ENCODE measurements at regions not wholly inside any gene's neighbourhood (a gene's known extent, or its start where the extent isn't known, plus 50 kb on each side); places are given as distances from the start of the nearest gene placed in this dataset.
"Not testable (repeated sequence)": the region's sequence is repeated elsewhere in the genome, so short reads cannot be mapped to it uniquely, and the experiment has no call there.

GRCh38 chr4:54837576-54838140 lies 179.9 kb downstream of the KIT start:
- ChIA-PET CTCF (no interaction called here), POLR2A (no interaction called here)
- Histone ChIP-seq H3K36me3 (ENCODE audit: control insufficient read depth, insufficient read depth, low read length) (no peaks in the 10 kb centered on the region), H3K4me1 (ENCODE audit: control insufficient read depth, insufficient read depth, low read length) (no peaks in the 10 kb centered on the region), H3K27me3 (ENCODE audit: control insufficient read depth, insufficient read depth, low read length) (no peaks in the 10 kb centered on the region), H3K9me3 (ENCODE audit: control insufficient read depth, insufficient read depth, low read depth, low read length) (no peaks in the 10 kb centered on the region), H3K27ac (ENCODE audit: low read length) (no peak overlapping the region), H3K4me3 (ENCODE audit: low read depth in 2 of 2, low read length in 2 of 2) (no peak overlapping the region)
- intact Hi-C loops (cut with micrococcal nuclease; ENCODE audit: unreplicated experiment) (no loop called here), in situ Hi-C loops (cut with HindIII; ENCODE audit: low pct_unique_long_range_greater_than_20kb, low sequenced_read_pairs) (no loop called here)
- TF ChIP-seq SIN3A (IDR thresholded peaks at IDR 0.05; ENCODE audit: borderline replicate concordance, insufficient read depth, low read depth, low read length) = no peak
- no peak for TF ChIP-seq POLR2AphosphoS5 (IDR thresholded peaks at IDR 0.05; ENCODE audit: low read depth, low read length)
- TF ChIP-seq REST (IDR thresholded peaks at IDR 0.05; ENCODE audit: insufficient read depth in 1 of 2, low read depth in 2 of 2, low read length in 1 of 2) = no peak
- TF ChIP-seq CTCF (IDR thresholded peaks at IDR 0.05) = no peak
- no peak for TF ChIP-seq TCF7L2 (IDR thresholded peaks at IDR 0.05; ENCODE audit: low read depth, low read length)
- ATAC-seq (no peak), DNase-seq (ENCODE audit: low read depth, low spot score) (no peak)
- BruUV-seq (replicated peaks) = no TSS peak

- in situ Hi-C loops (cut with HindIII; ENCODE audit: low pct_unique_long_range_greater_than_20kb, low sequenced_read_pairs); CTCF ChIA-PET; H3K9me3 ChIP-seq (ENCODE audit: control insufficient read depth, insufficient read depth, low read depth, low read length); intact Hi-C loops (cut with micrococcal nuclease; ENCODE audit: unreplicated experiment); H3K4me3 ChIP-seq (ENCODE audit: low read depth in 2 of 2, low read length in 2 of 2); ATAC-seq; H3K36me3 ChIP-seq (ENCODE audit: control insufficient read depth, insufficient read depth, low read length); H3K27me3 ChIP-seq (ENCODE audit: control insufficient read depth, insufficient read depth, low read length); DNase-seq (ENCODE audit: low read depth, low spot score); H3K27ac ChIP-seq (ENCODE audit: low read length); H3K4me1 ChIP-seq (ENCODE audit: control insufficient read depth, insufficient read depth, low read length); POLR2A ChIA-PET; BruUV-seq (replicated peaks): not testable (repeated sequence)
Measured at GRCh38 chr4:54828361-54828760, 170.6 kb downstream of the KIT start.

- Histone ChIP-seq H3K36me3 (ENCODE audit: control insufficient read depth, insufficient read depth, low read length) (no peaks in the 10 kb centered on the region), H3K27ac (ENCODE audit: low read length) (no peak overlapping the region), H3K4me3 (ENCODE audit: low read depth in 2 of 2, low read length in 2 of 2) (no peak overlapping the region), H3K27me3 (ENCODE audit: control insufficient read depth, insufficient read depth, low read length) (no peaks in the 10 kb centered on the region), H3K9me3 (ENCODE audit: control insufficient read depth, insufficient read depth, low read depth, low read length) (no peaks in the 10 kb centered on the region), H3K4me1 (ENCODE audit: control insufficient read depth, insufficient read depth, low read length) (no peaks in the 10 kb centered on the region)
- CTCF ChIA-PET = no interaction called here
- DNase-seq (ENCODE audit: low read depth, low spot score) = no peak
- POLR2A ChIA-PET = no interaction called here
- intact Hi-C loops (cut with micrococcal nuclease; ENCODE audit: unreplicated experiment) = no loop called here
- ATAC-seq = no peak
- TF ChIP-seq TCF7L2 (IDR thresholded peaks at IDR 0.05; ENCODE audit: low read depth, low read length) (no peak), REST (IDR thresholded peaks at IDR 0.05; ENCODE audit: insufficient read depth in 1 of 2, low read depth in 2 of 2, low read length in 1 of 2) (no peak), CTCF (IDR thresholded peaks at IDR 0.05) (no peak), SIN3A (IDR thresholded peaks at IDR 0.05; ENCODE audit: borderline replicate concordance, insufficient read depth, low read depth, low read length) (no peak), POLR2AphosphoS5 (IDR thresholded peaks at IDR 0.05; ENCODE audit: low read depth, low read length) (no peak)
- in situ Hi-C loops (cut with HindIII; ENCODE audit: low pct_unique_long_range_greater_than_20kb, low sequenced_read_pairs) = no loop called here
- no TSS peak for BruUV-seq (replicated peaks)
Measured at GRCh38 chr4:54823616-54824015, 165.9 kb downstream of the KIT start.

Measured in Panc1 (cell line).